GM19395 (cell line): ENCODE measurements at regions not wholly inside any gene's neighbourhood (a gene's known extent, or its start where the extent isn't known, plus 50 kb on each side); places are given as distances from the start of the nearest gene placed in this dataset.

Experiments used
- ATAC-seq: cut with Tn5 transposase; IDR thresholded peaks from one replicate; pipeline ENCODE4 v1.9.1; 2021; ENCODE audit warnings: mild to moderate bottlenecking, moderate library complexity; ENCODE audit not compliant: unreplicated experiment

- no peak for ATAC-seq
Observed at GRCh38 chr4:157803845-157804521, 368.8 kb downstream of the GASK1B start.

DNA sequence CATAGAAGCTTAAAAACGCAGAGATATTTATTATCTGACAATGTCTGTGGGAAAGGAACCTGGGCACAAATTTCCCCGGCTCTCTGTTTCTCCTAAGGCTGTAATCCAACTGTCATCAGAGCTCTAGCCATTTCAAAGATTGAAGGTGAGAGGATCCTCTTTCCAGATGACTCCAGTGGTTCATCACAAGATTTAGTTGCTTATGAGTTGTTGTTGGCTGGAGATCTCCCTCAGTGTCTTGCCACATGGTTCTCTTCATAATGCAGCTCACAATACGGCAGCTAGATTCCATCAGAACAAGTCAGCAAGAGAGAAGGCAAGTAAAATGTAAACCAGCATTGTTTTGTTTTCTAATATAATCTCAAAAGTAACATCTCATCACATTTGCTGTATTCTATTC lies 369.4 kb downstream of the GASK1B start:
- ATAC-seq = no peak

DNA sequence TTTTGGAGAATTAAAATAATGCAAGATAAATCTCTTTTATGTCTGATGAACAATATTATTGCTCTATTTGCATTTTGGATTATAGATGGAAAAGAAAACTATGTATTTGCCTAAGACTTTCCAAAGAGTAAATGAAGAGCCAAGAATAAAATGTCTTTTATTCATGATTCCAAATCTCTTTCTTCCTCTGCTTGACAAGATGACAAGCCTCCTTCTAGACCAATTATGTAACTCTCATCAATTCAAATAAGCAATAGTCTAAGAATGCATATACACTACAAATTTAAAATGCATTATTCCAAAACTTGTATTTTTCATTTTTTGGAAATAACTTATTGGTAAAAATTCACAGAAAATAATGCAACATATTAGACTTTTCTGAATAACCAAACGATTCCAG lies 377.3 kb downstream of the GASK1B start:
- no peak for ATAC-seq

DNA sequence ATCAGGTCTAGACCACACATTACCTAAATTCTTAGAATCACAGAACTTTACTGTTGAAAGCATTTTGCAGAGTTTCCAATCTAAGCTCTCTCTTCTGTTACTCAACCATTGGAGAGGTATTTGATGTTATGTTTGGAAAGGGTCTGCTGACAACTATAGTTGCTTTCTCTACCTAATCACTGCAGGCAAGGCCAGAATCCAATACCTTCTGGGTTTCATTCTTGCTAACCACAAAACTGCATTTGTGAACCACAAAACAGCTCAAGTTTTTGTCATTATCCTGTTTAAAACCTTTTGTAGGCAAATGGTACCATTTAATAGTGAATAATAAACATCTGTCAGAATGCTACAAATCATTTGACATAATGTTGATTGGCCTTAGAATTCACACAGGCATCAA lies 380.1 kb downstream of the GASK1B start:
- no peak for ATAC-seq

GRCh38 chr4:157791236-157791635 lies 381.6 kb downstream of the GASK1B start:
- no peak for ATAC-seq

- ATAC-seq = no peak
Observed at GRCh38 chr4:157787618-157788017, 385.2 kb downstream of the GASK1B start.

GRCh38 chr4:157781361-157781760 lies 391.5 kb downstream of the GASK1B start:
- no peak for ATAC-seq

- no peak for ATAC-seq
Observed at GRCh38 chr4:157779081-157779480, 393.7 kb downstream of the GASK1B start.

DNA sequence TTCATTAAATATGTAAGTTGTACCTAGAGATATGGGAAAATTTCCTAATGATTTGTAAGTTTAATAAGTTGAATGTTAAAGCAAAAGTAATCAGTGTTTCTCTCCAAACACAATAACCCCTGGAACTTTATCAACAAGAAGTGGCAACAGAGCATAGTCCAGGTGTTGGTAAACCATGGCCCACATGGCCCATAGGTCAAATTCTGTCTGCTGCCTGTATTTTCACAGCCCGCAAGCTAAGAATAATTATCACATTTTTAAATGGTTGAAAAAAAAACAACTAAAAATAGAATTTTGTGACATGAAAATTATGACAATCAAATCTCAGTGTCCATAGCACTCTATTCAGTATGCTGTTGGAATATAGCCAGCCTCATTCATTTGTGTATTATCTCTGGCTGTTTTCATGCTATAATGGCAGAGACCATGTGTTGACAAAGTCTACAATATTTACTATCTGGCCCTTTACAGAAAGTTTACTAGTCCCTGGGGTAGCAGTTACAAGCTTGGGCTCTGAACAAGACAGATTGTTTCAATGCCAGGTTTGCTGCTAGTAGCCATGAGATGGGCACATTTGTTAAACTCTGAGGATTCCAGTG lies 395.8 kb downstream of the GASK1B start:
- ATAC-seq = no peak

DNA sequence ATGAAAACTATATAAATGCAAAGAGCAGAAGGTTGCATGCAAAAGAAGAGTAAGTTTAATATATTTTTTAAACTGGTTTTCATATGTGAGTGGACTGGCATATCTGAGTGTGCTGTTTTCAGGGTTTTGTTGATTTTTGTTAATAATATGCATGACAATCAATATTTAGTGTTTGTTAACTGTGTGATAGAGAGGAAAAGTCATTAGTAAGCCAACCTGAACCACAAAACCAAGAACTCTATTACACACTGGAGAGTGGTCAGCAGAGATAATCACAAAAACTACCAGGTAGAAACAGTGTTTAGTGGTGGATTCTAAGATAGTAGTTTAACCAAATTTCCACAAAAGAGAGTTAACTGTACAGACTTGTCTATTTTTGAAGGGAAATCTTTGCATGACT lies 396.9 kb downstream of the GASK1B start:
- ATAC-seq = no peak

DNA sequence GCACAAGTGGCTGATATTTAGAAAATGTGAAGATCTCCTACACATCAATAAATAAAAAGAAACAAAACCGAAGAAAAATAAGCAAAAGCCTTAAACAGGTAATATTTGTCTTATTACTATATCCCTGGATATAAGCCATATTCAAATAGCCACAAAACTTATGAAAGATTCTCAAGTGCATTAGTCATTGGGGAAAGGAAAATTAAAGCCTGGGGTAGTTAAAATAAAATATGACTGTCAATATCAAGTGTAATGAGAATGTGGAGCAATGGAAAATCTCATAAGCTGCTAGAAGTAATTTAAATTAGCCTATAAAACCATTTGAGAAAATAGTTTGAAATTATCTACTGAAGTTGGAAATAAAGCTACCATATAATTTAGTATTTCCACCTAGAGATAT lies 399.9 kb downstream of the GASK1B start:
- no peak for ATAC-seq

DNA sequence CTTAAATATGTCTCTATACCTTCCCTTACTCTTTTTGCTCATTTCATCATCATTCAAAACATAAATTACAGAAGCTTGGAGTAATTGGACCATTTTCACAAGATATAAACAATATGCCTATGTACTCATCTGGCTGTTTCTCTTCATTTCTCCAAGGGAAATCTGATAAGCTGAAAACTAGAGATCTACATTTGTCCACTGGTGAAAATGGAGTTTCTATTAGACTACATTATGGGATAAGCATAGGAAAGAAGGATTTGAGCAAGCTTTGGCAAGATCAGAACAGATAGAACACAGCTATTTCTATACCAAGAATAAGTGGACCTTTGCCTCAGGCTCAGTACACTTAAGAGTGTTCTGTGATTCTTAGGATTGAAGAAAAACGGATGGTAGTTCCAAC lies 404.4 kb downstream of the GASK1B start:
- no peak for ATAC-seq

GRCh38 chr4:157763490-157763889 lies 409.3 kb downstream of the GASK1B start:
- ATAC-seq = no peak

- ATAC-seq = no peak
Observed at GRCh38 chr4:157754410-157754809, 418.4 kb downstream of the GASK1B start.

DNA sequence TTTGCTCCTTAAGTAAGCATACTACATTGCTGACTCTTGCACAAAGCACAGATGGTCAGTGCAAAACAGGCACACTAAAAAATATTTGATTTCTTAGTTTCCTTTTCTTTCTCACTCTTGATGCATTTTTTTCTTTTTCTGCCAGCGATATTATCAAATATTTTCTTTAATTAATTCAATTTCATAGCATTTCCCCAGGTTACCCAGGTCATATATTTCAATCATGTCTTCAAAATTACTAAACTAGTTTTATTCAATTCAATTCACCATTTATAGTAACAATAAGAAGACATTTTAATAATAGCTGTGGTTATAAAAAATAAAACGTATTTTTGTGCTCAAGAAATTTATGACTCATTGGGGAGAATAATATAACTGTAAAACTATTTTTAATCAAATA lies 421.2 kb downstream of the GASK1B start:
- no peak for ATAC-seq

DNA sequence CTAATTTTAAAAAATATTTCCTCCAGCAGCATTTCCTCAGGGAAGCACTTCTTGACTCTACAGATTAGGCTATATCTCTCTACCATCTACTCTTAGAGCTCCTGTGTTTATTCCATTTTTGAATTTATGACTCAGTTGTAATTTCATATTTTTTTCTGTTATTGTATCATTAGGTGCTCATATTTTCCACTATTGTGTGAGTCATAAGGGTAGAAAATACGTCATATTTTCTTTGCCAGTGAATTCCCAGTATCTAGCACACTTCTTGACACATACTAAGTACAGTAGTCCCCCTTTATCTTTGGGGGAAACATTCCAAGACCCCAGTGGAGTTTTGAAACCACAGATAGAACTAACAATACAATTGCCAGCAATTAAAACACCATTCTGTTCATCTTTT lies 431.2 kb downstream of the GASK1B start:
- no peak for ATAC-seq

DNA sequence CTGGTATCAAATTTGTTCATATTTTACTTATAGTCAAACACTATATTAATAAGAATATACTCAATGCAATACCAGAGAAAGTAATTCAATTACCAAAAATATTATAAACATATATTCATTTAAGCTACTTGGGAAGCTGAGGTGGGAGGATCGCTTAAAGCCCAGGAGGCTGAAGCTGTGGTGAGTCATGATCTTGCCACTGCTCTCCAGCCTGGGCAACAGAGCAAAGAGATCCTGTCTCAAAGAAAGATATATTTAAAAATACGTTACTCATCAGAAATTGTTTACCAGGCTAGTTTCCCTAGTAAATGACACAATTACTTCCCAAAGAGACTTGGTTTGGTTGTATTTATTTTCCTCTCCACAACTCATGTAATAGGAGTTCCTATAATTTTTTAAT lies 433.6 kb downstream of the GASK1B start:
- ATAC-seq = no peak

DNA sequence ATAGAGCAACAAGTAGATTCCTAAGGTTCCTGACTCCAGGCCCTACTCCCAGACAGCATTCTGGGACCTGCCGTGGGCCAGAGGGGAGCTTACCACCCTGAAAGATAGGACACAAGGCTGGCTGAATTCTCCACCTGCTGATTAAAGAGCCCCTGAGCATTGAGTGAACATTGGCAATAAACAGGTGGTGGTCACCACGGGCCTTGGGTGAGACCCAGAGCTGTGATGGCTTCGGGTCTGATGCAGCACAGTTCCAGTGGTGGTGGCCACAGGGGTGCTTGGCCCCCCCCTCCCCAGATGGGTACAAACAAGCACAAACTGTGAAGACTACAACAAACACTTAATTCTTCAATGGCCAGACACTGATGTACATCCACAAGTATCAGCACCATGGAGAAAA lies 444.6 kb downstream of the GASK1B start:
- no peak for ATAC-seq

DNA sequence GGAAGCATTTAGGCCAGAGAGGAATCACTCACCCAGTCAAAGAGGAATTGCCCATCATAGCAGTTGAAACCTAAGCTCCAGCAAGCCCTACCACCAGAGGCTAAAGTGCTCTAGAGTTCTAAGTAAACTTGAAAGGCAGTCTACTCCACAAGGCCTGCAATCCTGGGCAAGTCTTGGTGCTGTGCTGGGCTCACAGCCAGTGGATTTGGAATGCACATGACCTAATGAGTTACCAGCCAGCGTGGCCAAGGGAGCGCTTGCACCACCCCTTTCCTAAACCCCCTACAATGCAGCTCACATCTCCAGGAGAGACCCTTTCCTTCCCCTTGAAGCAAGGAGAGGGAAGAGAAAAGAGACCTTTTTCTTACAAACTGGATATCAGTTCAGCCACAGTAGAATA lies 445.7 kb downstream of the GASK1B start:
- ATAC-seq = no peak

- no peak for ATAC-seq
Observed at GRCh38 chr4:157722146-157722545, 450.7 kb downstream of the GASK1B start.

GRCh38 chr4:157713342-157713741 lies 459.5 kb downstream of the GASK1B start:
- no peak for ATAC-seq

DNA sequence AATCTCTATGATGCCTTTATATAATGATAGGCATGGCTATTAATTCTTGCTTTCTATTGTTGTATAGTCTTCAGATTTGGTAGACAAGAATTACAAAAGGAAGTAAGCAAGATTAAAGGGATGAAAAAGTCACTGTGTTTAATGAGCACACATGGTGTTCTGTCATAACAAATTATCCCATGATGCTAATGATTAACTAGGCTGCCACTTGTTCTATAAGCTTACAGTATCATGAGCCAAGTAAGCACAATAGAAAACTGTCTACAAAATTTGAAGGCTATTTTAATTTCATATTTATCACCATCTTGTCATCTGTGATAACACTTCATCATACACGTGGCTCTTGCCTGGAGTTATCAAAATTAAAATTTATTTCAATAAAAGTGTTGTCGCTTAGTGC lies 466.7 kb downstream of the GASK1B start:
- no peak for ATAC-seq

GRCh38 chr4:157702831-157703230 lies 470.0 kb downstream of the GASK1B start:
- ATAC-seq = no peak
